HUDEP-2 (cell line): ENCODE measurements at regions not wholly inside any gene's neighbourhood (a gene's known extent, or its start where the extent isn't known, plus 50 kb on each side); places are given as distances from the start of the nearest gene placed in this dataset.
A peak's percentile ranks its signal among the peaks of the same experiment; 100 is the strongest.

Experiments
- DNase-seq, 76 experiments: peaks; one replicate each; lab custom pipeline; 2025; ENCODE audit not compliant: unreplicated experiment in 76 of 76; lab: John Stamatoyannopoulos, UW

- no peak for DNase-seq
These were observed 57.3 kb downstream of the MAF start for GRCh38 chr16:79543219-79543618.

DNA sequence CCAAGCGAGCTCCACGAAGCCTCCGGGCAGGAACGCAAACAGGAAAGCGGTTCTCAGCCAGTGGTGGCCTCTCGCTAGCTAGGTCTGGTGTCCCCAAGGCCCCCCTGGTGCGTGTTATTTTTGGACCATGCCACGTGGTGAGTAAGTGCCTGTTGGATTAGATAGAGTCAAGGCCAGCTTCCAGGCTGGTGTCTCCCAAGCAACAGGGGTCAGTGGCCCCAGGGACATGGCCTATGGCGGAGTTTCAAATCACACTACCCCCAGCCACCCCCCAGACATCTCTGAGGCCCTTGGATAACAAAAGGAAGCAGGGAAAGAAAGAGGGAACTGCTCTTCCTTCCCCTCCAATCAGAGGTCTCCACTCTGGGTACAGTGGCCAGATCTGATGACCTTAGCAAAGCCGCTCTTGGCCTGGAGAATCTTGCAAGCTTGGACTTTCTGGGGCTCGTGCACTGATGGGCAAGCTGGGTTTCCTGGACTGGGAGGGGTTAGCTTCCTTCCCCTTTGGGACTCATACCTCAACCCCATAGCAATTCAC, 58.2 kb downstream of the MAF start:
- DNase-seq: no peak

- no peak for DNase-seq
These were observed 59.5 kb downstream of the MAF start for GRCh38 chr16:79540825-79541595.

DNA sequence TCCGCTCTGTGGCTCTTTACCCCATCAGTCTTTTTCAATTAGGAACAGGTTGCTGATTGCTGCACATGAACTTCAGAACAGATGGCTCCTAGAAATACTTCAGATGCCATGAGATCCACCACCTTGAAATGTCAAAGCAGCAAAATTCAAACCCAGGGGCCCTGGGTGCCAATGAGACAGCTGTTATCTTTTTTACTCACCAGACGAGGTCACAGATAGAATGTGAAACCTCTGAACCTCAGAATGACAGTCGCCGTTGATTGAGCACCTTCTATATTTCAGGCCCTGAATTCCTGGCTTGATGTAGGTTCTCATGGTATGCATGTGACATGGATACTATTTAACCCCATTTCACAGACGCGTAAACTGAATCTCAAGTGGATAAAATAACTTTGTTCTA, 63.0 kb downstream of the MAF start:
- DNase-seq: no peak

DNA sequence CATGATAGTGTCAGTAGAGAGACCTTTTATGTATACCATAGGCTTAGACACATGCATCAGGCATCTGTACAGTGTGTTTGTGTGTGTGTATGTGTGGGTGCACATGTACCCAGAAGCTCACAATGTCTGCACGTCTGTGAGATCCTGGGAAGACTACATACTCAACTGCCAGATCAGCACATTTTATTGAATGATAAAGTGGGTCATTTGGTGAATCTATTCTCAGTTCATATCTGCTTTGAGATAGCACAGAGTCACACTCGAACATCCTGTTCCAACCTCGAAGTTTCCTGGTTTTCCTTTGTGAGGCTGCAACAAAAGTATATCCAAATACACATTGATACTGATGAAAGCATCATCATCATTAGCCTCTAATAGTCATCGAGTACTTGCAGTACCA, 63.6 kb downstream of the MAF start:
- DNase-seq: no peak

GRCh38 chr16:79535130-79535529, 65.4 kb downstream of the MAF start:
- no peak for DNase-seq

DNA sequence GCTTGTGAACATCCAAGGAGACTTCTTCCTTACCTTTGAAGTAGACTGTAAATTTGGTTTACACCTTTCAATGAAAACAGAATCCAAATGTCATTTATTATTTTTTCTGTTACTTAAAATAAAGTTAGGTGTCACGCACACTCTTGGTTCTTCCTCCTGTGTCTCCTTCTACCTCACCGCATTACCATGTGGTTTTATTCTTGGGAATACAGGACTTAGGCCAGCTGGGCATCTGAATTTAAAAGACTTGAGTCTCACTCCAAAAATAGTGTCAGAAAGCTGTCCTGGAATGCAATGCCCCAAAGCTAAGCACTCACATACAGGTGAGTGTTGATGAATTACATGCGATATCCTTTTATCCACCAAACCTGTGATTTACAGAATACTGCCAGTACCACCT, 66.4 kb downstream of the MAF start:
- no peak for DNase-seq

GRCh38 chr16:79533292-79533691, 67.2 kb downstream of the MAF start:
- DNase-seq: no peak

DNA sequence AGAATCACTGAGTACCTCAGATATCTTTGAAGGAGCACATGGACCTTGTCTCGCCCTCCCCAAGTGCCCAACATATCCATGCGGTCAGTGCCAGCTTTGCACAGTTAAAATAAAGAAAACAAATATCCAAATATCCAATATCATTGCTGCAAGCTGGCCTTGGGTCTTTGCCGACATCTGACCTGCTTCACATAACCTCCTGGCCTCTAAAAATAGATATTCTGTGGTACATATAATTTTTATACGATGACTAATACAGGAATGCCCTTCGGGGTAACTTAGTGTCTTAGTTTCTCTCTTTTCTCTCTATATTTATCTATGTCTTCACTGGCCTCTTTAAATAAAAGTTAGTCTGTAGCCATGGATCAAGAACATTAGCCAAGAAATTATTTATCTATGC, 67.8 kb downstream of the MAF start:
- no peak for DNase-seq

DNA sequence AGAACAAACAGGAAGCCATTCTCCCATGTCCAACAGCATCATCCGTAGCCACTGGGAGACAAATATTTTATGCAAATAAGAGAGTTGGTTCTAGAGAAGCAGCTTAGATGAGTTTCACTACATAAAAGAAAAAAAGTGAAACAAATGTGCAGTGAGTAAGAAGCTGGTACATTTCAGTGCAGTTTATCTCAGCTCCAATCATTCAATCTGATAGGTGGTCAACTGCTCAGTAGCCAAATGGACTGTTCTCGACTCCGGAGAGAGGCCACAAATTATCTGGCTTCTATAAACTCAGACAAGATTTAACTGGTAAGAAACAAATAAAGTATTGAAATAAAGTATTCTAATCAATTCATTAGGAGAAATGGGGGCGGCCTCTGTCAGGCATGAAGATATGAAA, 68.3 kb downstream of the MAF start:
- DNase-seq: no peak

GRCh38 chr16:79528338-79528737, 72.2 kb downstream of the MAF start:
- DNase-seq: no peak

GRCh38 chr16:79523971-79524370, 76.6 kb downstream of the MAF start:
- no peak for DNase-seq

GRCh38 chr16:79519448-79519847, 81.1 kb downstream of the MAF start:
- DNase-seq: peak in 1 of 76 experiments; percentile 1

GRCh38 chr16:79517156-79517555, 83.4 kb downstream of the MAF start:
- DNase-seq: no peak

- DNase-seq: no peak
These were observed 89.7 kb downstream of the MAF start for GRCh38 chr16:79510879-79511278.

GRCh38 chr16:79509906-79510305, 90.6 kb downstream of the MAF start:
- no peak for DNase-seq

DNA sequence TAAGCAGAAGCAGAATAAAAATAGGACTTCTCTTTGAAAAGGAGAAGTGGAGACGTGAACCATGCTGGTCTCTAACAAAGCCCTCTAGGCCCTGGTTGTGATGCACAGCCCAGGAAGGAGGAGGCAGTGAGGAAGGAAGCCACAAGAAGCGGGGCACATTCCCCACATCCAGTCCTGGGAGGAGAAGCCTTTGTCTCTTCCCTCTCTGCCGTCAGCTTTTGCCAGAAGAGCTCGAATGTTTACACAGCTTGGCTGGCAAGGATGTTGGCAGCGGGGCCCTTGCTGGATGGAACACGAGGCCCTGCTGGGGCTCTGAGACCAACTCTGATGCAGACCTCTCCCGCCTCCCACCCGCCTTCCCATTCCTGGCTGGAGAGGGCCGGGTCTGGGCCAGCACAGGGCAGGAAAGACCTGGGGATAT, 91.3 kb downstream of the MAF start:
- DNase-seq: no peak

DNA sequence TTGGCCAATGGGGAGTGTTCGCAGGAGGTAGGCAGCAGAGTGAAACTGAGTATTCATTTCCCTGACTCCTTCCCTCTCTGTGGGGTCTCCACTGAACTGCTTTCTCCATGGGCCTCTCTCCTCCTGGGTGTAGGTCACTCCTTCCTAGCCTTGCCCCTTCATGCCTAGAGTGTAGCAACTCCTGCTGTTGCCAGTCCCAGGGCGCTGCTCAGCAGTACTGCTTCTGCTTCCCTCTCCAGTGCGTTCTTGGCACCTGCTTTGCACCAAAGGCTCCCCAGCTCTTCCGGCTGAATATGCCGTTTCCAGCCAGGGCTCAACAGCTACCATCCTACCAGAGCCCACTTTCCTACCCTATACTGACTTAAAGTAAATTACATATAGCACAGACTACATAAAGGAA, 92.2 kb downstream of the MAF start:
- DNase-seq: no peak

- no peak for DNase-seq
These were observed 95.2 kb downstream of the MAF start for GRCh38 chr16:79505344-79505743.

GRCh38 chr16:79503511-79503910, 97.0 kb downstream of the MAF start:
- no peak for DNase-seq

DNA sequence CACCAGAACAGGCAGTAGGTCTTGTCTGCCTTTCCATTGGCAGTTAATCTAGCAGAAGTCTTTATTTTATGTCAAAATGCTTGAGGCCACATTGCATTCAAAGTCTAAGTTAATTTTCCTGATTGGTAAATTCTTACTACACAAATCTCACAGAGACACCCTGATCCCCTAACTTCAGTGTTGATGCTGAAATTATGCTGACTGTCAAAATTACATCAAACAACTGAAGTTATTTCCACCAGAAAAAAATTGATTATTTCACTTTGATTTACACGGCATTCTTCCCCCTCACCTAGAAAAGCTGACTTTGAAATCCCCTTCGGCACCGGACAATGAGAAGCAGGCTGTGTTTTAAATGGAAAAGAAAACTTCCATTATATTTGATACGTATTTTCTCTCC, 99.1 kb downstream of the MAF start:
- DNase-seq: no peak

- no peak for DNase-seq
These were observed 99.7 kb downstream of the MAF start for GRCh38 chr16:79500866-79501265.

DNA sequence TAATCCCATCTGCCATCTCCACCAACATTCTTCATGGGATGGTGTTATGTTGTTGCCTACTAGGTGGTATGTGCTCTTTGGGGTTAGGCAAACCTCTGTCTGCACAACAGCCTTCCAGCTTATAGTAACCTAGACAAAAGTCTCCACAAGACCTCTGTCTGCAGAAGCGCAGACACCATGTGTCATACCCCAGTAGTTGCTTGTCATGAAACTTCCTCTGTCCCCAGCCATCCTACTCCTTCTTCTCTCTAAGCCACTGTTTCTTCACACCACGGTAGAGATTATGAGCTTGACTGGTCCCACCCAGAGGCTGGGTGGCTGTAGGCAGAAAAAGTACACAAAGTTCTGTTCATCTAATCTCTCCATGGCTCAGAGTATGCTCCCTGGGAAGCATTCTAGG, 100.3 kb downstream of the MAF start:
- DNase-seq: no peak
